HG03469 (cell line): ENCODE measurements at regions not wholly inside any gene's neighbourhood (a gene's known extent, or its start where the extent isn't known, plus 50 kb on each side); places are given as distances from the start of the nearest gene placed in this dataset.

Experiments
- ATAC-seq: cut with Tn5 transposase; IDR thresholded peaks from one replicate; pipeline ENCODE4 v1.9.1; 2021; ENCODE audit warnings: mild to moderate bottlenecking, moderate library complexity, moderate number of reproducible peaks; ENCODE audit not compliant: unreplicated experiment

- ATAC-seq = no peak
Observed at GRCh38 chr1:37085393-37085792, 51.1 kb upstream of the GRIK3 start.

GRCh38 chr1:37089750-37090149, 55.4 kb upstream of the GRIK3 start:
- no peak for ATAC-seq

- ATAC-seq = no peak
Observed at GRCh38 chr1:37090671-37091070, 56.4 kb upstream of the GRIK3 start.

GRCh38 chr1:37092937-37093336, 58.6 kb upstream of the GRIK3 start:
- ATAC-seq = no peak

- ATAC-seq = no peak
Observed at GRCh38 chr1:37094302-37094701, 60.0 kb upstream of the GRIK3 start.

GRCh38 chr1:37096523-37096922, 62.2 kb upstream of the GRIK3 start:
- no peak for ATAC-seq

- ATAC-seq = no peak
Observed at GRCh38 chr1:37097731-37098130, 63.4 kb upstream of the GRIK3 start.

GRCh38 chr1:37098237-37098636, 63.9 kb upstream of the GRIK3 start:
- ATAC-seq = no peak

GRCh38 chr1:37100310-37100709, 66.0 kb upstream of the GRIK3 start:
- no peak for ATAC-seq

- no peak for ATAC-seq
Observed at GRCh38 chr1:37102656-37103382, 68.5 kb upstream of the GRIK3 start.

GRCh38 chr1:37105911-37106310, 71.6 kb upstream of the GRIK3 start:
- ATAC-seq = no peak

GRCh38 chr1:37107153-37107907, 73.0 kb upstream of the GRIK3 start:
- ATAC-seq = no peak

GRCh38 chr1:37108596-37109188, 74.4 kb upstream of the GRIK3 start:
- no peak for ATAC-seq

GRCh38 chr1:37112430-37112829, 78.1 kb upstream of the GRIK3 start:
- ATAC-seq = no peak

GRCh38 chr1:37113285-37113997, 79.1 kb upstream of the GRIK3 start:
- no peak for ATAC-seq

- no peak for ATAC-seq
Observed at GRCh38 chr1:37118790-37119189, 84.5 kb upstream of the GRIK3 start.

- ATAC-seq = no peak
Observed at GRCh38 chr1:37120279-37120678, 86.0 kb upstream of the GRIK3 start.

GRCh38 chr1:37123276-37124115, 89.2 kb upstream of the GRIK3 start:
- no peak for ATAC-seq

GRCh38 chr1:37124501-37124900, 90.2 kb upstream of the GRIK3 start:
- ATAC-seq = no peak

GRCh38 chr1:37125295-37125694, 91.0 kb upstream of the GRIK3 start:
- no peak for ATAC-seq
